ENCODE measurements at regions not wholly inside any gene's neighbourhood (a gene's known extent, or its start where the extent isn't known, plus 50 kb on each side); places are given as distances from the start of the nearest gene placed in this dataset.

DNA sequence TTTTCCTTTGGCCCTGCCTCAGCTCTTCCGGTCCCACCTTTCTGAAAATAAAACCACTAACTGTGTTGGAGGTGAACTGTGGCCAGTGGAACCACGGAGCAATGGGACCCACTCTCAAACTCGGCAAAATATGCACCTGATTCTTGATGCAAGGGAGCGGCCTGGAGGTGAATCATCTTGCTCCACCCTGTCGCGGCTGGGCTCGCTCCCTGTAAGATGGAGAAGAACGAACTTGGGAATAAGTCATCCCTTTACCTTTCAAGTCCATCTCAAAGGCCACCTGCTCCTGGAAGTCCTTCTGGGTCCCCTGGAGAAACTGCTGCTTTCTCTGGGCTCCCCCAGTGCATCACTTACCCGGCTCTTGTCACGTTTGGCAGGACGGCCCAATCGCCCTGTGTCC, 309.9 kb downstream of the BCL11B start:
- no peaks in the 10 kb centered on the region for H3K9me3 Mint-ChIP-seq (ENCODE audit: unreplicated experiment)
- TF ChIP-seq, protein P1, sequence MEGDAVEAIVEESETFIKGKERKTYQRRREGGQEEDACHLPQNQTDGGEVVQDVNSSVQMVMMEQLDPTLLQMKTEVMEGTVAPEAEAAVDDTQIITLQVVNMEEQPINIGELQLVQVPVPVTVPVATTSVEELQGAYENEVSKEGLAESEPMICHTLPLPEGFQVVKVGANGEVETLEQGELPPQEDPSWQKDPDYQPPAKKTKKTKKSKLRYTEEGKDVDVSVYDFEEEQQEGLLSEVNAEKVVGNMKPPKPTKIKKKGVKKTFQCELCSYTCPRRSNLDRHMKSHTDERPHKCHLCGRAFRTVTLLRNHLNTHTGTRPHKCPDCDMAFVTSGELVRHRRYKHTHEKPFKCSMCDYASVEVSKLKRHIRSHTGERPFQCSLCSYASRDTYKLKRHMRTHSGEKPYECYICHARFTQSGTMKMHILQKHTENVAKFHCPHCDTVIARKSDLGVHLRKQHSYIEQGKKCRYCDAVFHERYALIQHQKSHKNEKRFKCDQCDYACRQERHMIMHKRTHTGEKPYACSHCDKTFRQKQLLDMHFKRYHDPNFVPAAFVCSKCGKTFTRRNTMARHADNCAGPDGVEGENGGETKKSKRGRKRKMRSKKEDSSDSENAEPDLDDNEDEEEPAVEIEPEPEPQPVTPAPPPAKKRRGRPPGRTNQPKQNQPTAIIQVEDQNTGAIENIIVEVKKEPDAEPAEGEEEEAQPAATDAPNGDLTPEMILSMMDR (IDR thresholded peaks at IDR 0.05; ENCODE audit: unreplicated experiment) = no peak
- H3K27me3 Mint-ChIP-seq (ENCODE audit: unreplicated experiment) = peaks cover 5% of the 10 kb centered on the region
- H3K4me3 Mint-ChIP-seq (ENCODE audit: unreplicated experiment) = no peak overlapping the region
- no peaks in the 10 kb centered on the region for H3K4me1 Mint-ChIP-seq (ENCODE audit: unreplicated experiment)
- H3K27ac Mint-ChIP-seq (ENCODE audit: unreplicated experiment) = no peak overlapping the region
- DNase-seq (ENCODE audit: low spot score) = no peak
- no peaks in the 10 kb centered on the region for H3K36me3 Mint-ChIP-seq (ENCODE audit: low read depth, unreplicated experiment)

- no peaks in the 10 kb centered on the region for H3K36me3 Mint-ChIP-seq (ENCODE audit: low read depth, unreplicated experiment)
- no peak overlapping the region for H3K4me3 Mint-ChIP-seq (ENCODE audit: unreplicated experiment)
- peaks cover 5% of the 10 kb centered on the region for H3K27me3 Mint-ChIP-seq (ENCODE audit: unreplicated experiment)
- DNase-seq (ENCODE audit: low spot score) = no peak
- H3K27ac Mint-ChIP-seq (ENCODE audit: unreplicated experiment) = no peak overlapping the region
- TF ChIP-seq, protein P1 (IDR thresholded peaks at IDR 0.05; ENCODE audit: unreplicated experiment) = no peak
- no peaks in the 10 kb centered on the region for H3K9me3 Mint-ChIP-seq (ENCODE audit: unreplicated experiment)
- H3K4me1 Mint-ChIP-seq (ENCODE audit: unreplicated experiment) = no peaks in the 10 kb centered on the region
Measured at GRCh38 chr14:98963610-98964009, 308.4 kb downstream of the BCL11B start.

GRCh38 chr14:98964171-98964570, 307.8 kb downstream of the BCL11B start:
- Mint-ChIP-seq H3K27ac (ENCODE audit: unreplicated experiment) (no peak overlapping the region), H3K9me3 (ENCODE audit: unreplicated experiment) (no peaks in the 10 kb centered on the region), H3K27me3 (ENCODE audit: unreplicated experiment) (peaks cover 5% of the 10 kb centered on the region), H3K4me1 (ENCODE audit: unreplicated experiment) (no peaks in the 10 kb centered on the region), H3K4me3 (ENCODE audit: unreplicated experiment) (no peak overlapping the region), H3K36me3 (ENCODE audit: low read depth, unreplicated experiment) (no peaks in the 10 kb centered on the region)
- TF ChIP-seq, protein P1 (IDR thresholded peaks at IDR 0.05; ENCODE audit: unreplicated experiment) = no peak
- DNase-seq (ENCODE audit: low spot score) = no peak

- peaks cover 5% of the 10 kb centered on the region for H3K27me3 Mint-ChIP-seq (ENCODE audit: unreplicated experiment)
- no peaks in the 10 kb centered on the region for H3K4me1 Mint-ChIP-seq (ENCODE audit: unreplicated experiment)
- H3K27ac Mint-ChIP-seq (ENCODE audit: unreplicated experiment) = no peak overlapping the region
- H3K9me3 Mint-ChIP-seq (ENCODE audit: unreplicated experiment) = no peaks in the 10 kb centered on the region
- no peak overlapping the region for H3K4me3 Mint-ChIP-seq (ENCODE audit: unreplicated experiment)
- no peak for DNase-seq (ENCODE audit: low spot score)
- TF ChIP-seq, protein P1 (IDR thresholded peaks at IDR 0.05; ENCODE audit: unreplicated experiment) = no peak
- H3K36me3 Mint-ChIP-seq (ENCODE audit: low read depth, unreplicated experiment) = no peaks in the 10 kb centered on the region
Measured at GRCh38 chr14:98965076-98965475, 306.9 kb downstream of the BCL11B start.

GRCh38 chr14:98966016-98966415, 306.0 kb downstream of the BCL11B start:
- no peak overlapping the region for H3K27ac Mint-ChIP-seq (ENCODE audit: unreplicated experiment)
- TF ChIP-seq, protein P1 (IDR thresholded peaks at IDR 0.05; ENCODE audit: unreplicated experiment) = no peak
- H3K27me3 Mint-ChIP-seq (ENCODE audit: unreplicated experiment) = peaks cover 5% of the 10 kb centered on the region
- H3K36me3 Mint-ChIP-seq (ENCODE audit: low read depth, unreplicated experiment) = no peaks in the 10 kb centered on the region
- H3K4me1 Mint-ChIP-seq (ENCODE audit: unreplicated experiment) = no peaks in the 10 kb centered on the region
- H3K4me3 Mint-ChIP-seq (ENCODE audit: unreplicated experiment) = no peak overlapping the region
- no peak for DNase-seq (ENCODE audit: low spot score)
- no peaks in the 10 kb centered on the region for H3K9me3 Mint-ChIP-seq (ENCODE audit: unreplicated experiment)
